HepG2 (cell line): ENCODE measurements at regions not wholly inside any gene's neighbourhood (a gene's known extent, or its start where the extent isn't known, plus 50 kb on each side); places are given as distances from the start of the nearest gene placed in this dataset.
A peak's percentile ranks its signal among the peaks of the same experiment; 100 is the strongest.

Experiments used
- FOXO1 ChIP-seq: sonication (generic); formaldehyde crosslinking; IDR thresholded peaks from 2 replicates; pipeline ENCODE4 v1.4.0; 2020; ENCODE audit warnings: missing genetic modification reagents
- FOXP4 ChIP-seq: sonication (generic); formaldehyde crosslinking; IDR thresholded peaks from 2 replicates; pipeline ENCODE4 v1.4.0; 2020; ENCODE audit warnings: missing genetic modification reagents
- HNF1A ChIP-seq, 2 experiments: sonication (generic) in 1 of 2; formaldehyde crosslinking in 1 of 2; IDR thresholded peaks; 2 replicates each; pipeline versions ENCODE4 v1.4.0 to v1.6.1; 2016 to 2020; ENCODE audit warnings: borderline replicate concordance in 1 of 2, low read depth in 1 of 2, mild to moderate bottlenecking in 1 of 2, missing genetic modification reagents in 1 of 2
- IRF9 ChIP-seq: sonication (generic); formaldehyde crosslinking; IDR thresholded peaks from 2 replicates; pipeline ENCODE4 v1.8.0; 2022; ENCODE audit warnings: missing genetic modification reagents, mild to moderate bottlenecking, borderline replicate concordance
- MEF2D ChIP-seq: sonication (generic); formaldehyde crosslinking; IDR thresholded peaks from 2 replicates; pipeline ENCODE4 v1.5.1; 2020; ENCODE audit warnings: mild to moderate bottlenecking, missing genetic modification reagents
- MTA1 ChIP-seq: sonication (generic); formaldehyde crosslinking; IDR thresholded peaks from 2 replicates; pipeline ENCODE4 v1.4.0; 2020; ENCODE audit warnings: missing genetic modification reagents, mild to moderate bottlenecking, borderline replicate concordance
- SMC3 ChIP-seq: IDR thresholded peaks from 2 replicates; pipeline ENCODE4 v1.6.1; 2011; ENCODE audit warnings: low read length, improper control_type of control experiment
- THAP11 ChIP-seq: IDR thresholded peaks from 2 replicates; pipeline ENCODE4 v1.6.1; 2016; ENCODE audit warnings: missing biosample characterization, missing genetic modification reagents
- ZNF44 ChIP-seq: sonication (generic); formaldehyde crosslinking; IDR thresholded peaks from 2 replicates; pipeline ENCODE4 v1.5.1; 2020; ENCODE audit warnings: mild to moderate bottlenecking, missing genetic modification reagents
- ZNF503 ChIP-seq: sonication (generic); formaldehyde crosslinking; IDR thresholded peaks from 2 replicates; pipeline ENCODE4 v1.4.0; 2020; ENCODE audit warnings: missing genetic modification reagents
- ZNF687 ChIP-seq: sonication (generic); formaldehyde crosslinking; IDR thresholded peaks from 2 replicates; pipeline ENCODE4 v1.5.1; 2020; ENCODE audit warnings: mild to moderate bottlenecking, missing genetic modification reagents, moderate library complexity
- ZNF737 ChIP-seq: sonication (generic); formaldehyde crosslinking; IDR thresholded peaks from 2 replicates; pipeline ENCODE4 v1.5.0; 2020; ENCODE audit warnings: missing genetic modification reagents, mild to moderate bottlenecking, borderline replicate concordance

- TF ChIP-seq ZNF44 (CRISPR knock-in tag) (peak; percentile 60; the same call in 1 of the 2 replicates), SMC3 (no peak), ZNF737 (CRISPR knock-in tag) (no peak), IRF9 (CRISPR knock-in tag) (0 out of 2 replicates have a peak, but pooled peaks have one; percentile 5), FOXO1 (CRISPR knock-in tag) (peak; percentile 45), ZNF687 (CRISPR knock-in tag) (peak; percentile 59), ZNF503 (CRISPR knock-in tag) (peak; percentile 89), HNF1A (IDR thresholded peaks at IDR 0.05; ENCODE audit: low read depth) (peak; percentile 58; the same call in 1 of the 2 replicates), HNF1A (CRISPR knock-in tag; IDR thresholded peaks at IDR 0.05; ENCODE audit: borderline replicate concordance) (peak; percentile 61), THAP11 (peak; percentile 60), FOXP4 (CRISPR knock-in tag) (peak; percentile 68; the same call in 1 of the 2 replicates), MEF2D (peak; percentile 95), MTA1 (peak; percentile 75)
Observed at GRCh38 chr13:26991508-26992181, 180.0 kb downstream of the USP12 start (continued).
